ENCODE measurements at regions not wholly inside any gene's neighbourhood (a gene's known extent, or its start where the extent isn't known, plus 50 kb on each side); places are given as distances from the start of the nearest gene placed in this dataset.

DNA sequence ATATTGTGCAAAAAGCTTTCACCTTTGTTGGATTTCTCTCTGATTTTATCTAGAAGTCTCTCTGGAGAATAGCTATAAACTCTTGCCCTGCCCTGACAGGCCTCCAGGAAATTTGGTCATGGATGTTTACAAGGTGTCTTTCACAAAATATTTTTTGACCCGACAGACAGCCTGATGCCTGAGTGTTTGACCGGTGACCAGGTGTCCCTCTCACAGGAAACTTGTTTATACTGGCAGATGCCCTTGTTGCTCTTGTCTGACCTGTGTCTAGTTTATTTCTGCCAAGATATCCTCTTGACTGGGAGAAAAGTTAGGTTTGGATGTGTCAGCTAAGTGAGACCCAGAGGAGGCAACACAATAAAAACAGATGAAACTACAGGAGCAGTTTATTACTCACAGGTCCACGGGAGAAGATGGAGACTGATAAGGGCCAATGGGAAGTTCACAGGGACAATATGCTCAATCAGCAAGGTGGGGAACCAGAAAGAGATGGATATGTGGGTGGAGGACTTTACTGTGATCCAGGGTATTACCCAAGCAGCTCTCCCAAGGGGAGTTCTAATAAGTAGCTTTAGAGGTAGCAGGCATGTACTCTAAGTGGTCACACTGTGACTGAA, 243.3 kb downstream of the ARAP2 start:
- no peak for TF ChIP-seq POLR2A (IDR thresholded peaks at IDR 0.05; ENCODE audit: low read length)
- TF ChIP-seq GATA1 (IDR thresholded peaks at IDR 0.05; ENCODE audit: low read depth, low read length) = no peak
